ENCODE measurements at regions not wholly inside any gene's neighbourhood (a gene's known extent, or its start where the extent isn't known, plus 50 kb on each side); places are given as distances from the start of the nearest gene placed in this dataset.

- WGBS, 2 donors (ENCODE audit: low coverage in 1 of 2) = 70 to 73% methylated on average over 3 of the region's 3 CpGs
- no peak for ATAC-seq
- no peaks in the 10 kb centered on the region for H3K27me3 ChIP-seq
- H3K27ac ChIP-seq = no peak overlapping the region
- H3K36me3 ChIP-seq = peaks cover 0 to 69% of the 10 kb centered on the region in 2 donors
- H3K9me3 ChIP-seq = no peaks in the 10 kb centered on the region
- H3K4me1 ChIP-seq = no peaks in the 10 kb centered on the region
- H3K4me3 ChIP-seq = no peak overlapping the region
- TF ChIP-seq POLR2AphosphoS5 (IDR thresholded peaks at IDR 0.05) = no peak
- TF ChIP-seq EP300 (IDR thresholded peaks at IDR 0.05) = no peak
- TF ChIP-seq CTCF (IDR thresholded peaks at IDR 0.05) = peak in 2 of 4 experiments; percentile 20 to 42
Observed at GRCh38 chr4:122309988-122310626, 68.7 kb upstream of the ADAD1 start.

GRCh38 chr4:122313006-122313646, 65.7 kb upstream of the ADAD1 start:
- no peak for ATAC-seq
- no peaks in the 10 kb centered on the region for H3K4me1 ChIP-seq
- no peak overlapping the region for H3K27ac ChIP-seq
- H3K9me3 ChIP-seq = no peaks in the 10 kb centered on the region
- WGBS, 2 donors (ENCODE audit: low coverage in 1 of 2) = 96 to 100% methylated on average over 1 of the region's 1 CpG
- H3K36me3 ChIP-seq = peaks cover 0 to 79% of the 10 kb centered on the region in 2 donors
- no peak for TF ChIP-seq CTCF (IDR thresholded peaks at IDR 0.05)
- no peak for TF ChIP-seq POLR2A (IDR thresholded peaks at IDR 0.05)
- no peak for TF ChIP-seq POLR2AphosphoS5 (IDR thresholded peaks at IDR 0.05)
- no peak for TF ChIP-seq EP300 (IDR thresholded peaks at IDR 0.05)
- H3K27me3 ChIP-seq = no peaks in the 10 kb centered on the region
- no peak overlapping the region for H3K4me3 ChIP-seq

DNA sequence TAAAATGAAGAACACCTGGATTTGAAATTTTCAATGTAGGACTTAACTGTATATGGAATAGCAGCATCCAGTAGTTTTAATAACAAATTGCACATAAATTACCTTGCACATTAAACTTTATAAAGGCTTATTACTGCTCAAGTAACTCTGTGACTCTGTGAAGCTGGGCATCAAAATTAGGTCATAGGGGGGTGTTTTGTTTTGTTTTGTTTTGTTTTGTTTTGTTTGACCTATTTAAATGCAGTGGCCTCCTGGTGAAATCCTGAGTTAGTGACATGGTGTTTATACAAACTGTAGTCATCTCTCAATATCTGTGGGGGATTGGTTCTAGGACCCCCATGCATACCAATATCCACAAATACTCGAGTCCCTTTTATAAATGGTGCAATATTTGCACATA, 51.9 kb upstream of the ADAD1 start:
- Histone ChIP-seq H3K27ac (no peak overlapping the region), H3K36me3 (peaks cover 0 to 95% of the 10 kb centered on the region in 2 donors), H3K4me1 (no peaks in the 10 kb centered on the region), H3K4me3 (no peak overlapping the region), H3K27me3 (no peaks in the 10 kb centered on the region), H3K9me3 (no peaks in the 10 kb centered on the region)
- no peak for TF ChIP-seq POLR2AphosphoS5 (IDR thresholded peaks at IDR 0.05)
- no peak for TF ChIP-seq CTCF (IDR thresholded peaks at IDR 0.05)
- TF ChIP-seq EP300 (IDR thresholded peaks at IDR 0.05) = no peak
- no peak for TF ChIP-seq POLR2A (IDR thresholded peaks at IDR 0.05)
- WGBS, 2 donors (ENCODE audit: low coverage in 1 of 2) = 82 to 93% methylated on average over 1 of the region's 1 CpG
- ATAC-seq = no peak

DNA sequence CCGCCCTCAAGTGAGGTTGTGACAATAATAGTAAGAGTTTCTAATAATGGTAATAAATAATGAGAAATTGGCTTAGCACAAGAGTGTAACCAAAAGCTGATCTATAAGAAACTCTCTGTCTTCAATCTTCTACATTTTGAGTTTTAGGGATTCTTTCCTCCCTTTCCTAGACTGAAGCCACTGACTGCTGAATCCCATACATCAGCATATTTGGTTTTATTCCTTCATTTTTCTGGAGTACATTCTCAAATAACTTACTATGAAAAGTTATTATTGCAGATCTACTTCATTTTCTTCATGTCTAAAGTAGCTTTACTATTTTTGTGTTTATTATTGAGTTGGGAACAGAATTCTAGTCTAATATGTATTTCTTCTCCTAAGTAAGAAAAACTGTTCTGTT, 49.9 kb upstream of the ADAD1 start:
- Histone ChIP-seq H3K36me3 (peaks cover 0 to 86% of the 10 kb centered on the region in 2 donors), H3K27ac (no peak overlapping the region), H3K27me3 (no peaks in the 10 kb centered on the region), H3K4me1 (no peaks in the 10 kb centered on the region), H3K4me3 (no peak overlapping the region), H3K9me3 (no peaks in the 10 kb centered on the region)
- no peak for ATAC-seq
- TF ChIP-seq EP300 (IDR thresholded peaks at IDR 0.05) (no peak), POLR2A (IDR thresholded peaks at IDR 0.05) (no peak), POLR2AphosphoS5 (IDR thresholded peaks at IDR 0.05) (no peak), CTCF (IDR thresholded peaks at IDR 0.05) (no peak)
- 89% methylated on average over 1 of the region's 1 CpG; no CpG with 5 or more reads in 1 of the 2 donors for WGBS, 2 donors (ENCODE audit: low coverage in 1 of 2)

Data from gastroesophageal sphincter (tissue), 4 donors.